GM12892 (cell line): ENCODE measurements at regions not wholly inside any gene's neighbourhood (a gene's known extent, or its start where the extent isn't known, plus 50 kb on each side); places are given as distances from the start of the nearest gene placed in this dataset.
"Not testable (repeated sequence)": the region's sequence is repeated elsewhere in the genome, so short reads cannot be mapped to it uniquely, and the experiment has no call there.

Experiments used
- DNase-seq: peaks from one replicate; pipeline ENCODE4 v3.0.0; 2011; ENCODE audit not compliant: insufficient read length
- FAIRE-seq: peaks from 2 replicates; lab custom pipeline; 2011; peaks lifted over from hg19 to GRCh38; lab: Jason Lieb, UNC
- POLR2A ChIP-seq: IDR thresholded peaks from 2 replicates; pipeline ENCODE4 v1.6.1; 2011; ENCODE audit warnings: low read depth, low read length, control low read depth
- POLR2AphosphoS5 ChIP-seq: IDR thresholded peaks from 2 replicates; pipeline ENCODE4 v1.6.1; 2011; ENCODE audit warnings: low read depth, low read length, control low read depth
- TAF1 ChIP-seq: IDR thresholded peaks from 2 replicates; pipeline ENCODE4 v1.6.1; 2011; ENCODE audit warnings: low read depth, mild to moderate bottlenecking, control low read depth, low read length, borderline replicate concordance

- DNase-seq: no peak
- TF ChIP-seq POLR2A: no peak
- no peak for TF ChIP-seq POLR2AphosphoS5
- TF ChIP-seq TAF1: no peak
- FAIRE-seq: no peak
These were observed 89.9 kb downstream of the IER5 start for GRCh38 chr1:181178241-181178879.

GRCh38 chr1:181179279-181179986 is 90.9 kb downstream of the IER5 start:
- FAIRE-seq: no peak
- TF ChIP-seq POLR2AphosphoS5: no peak
- TF ChIP-seq POLR2A: no peak
- no peak for TF ChIP-seq TAF1
- no peak for DNase-seq

GRCh38 chr1:181179987-181180365 is 91.5 kb downstream of the IER5 start:
- DNase-seq (no peak), FAIRE-seq (no peak)
- TF ChIP-seq POLR2A (no peak), TAF1 (no peak), POLR2AphosphoS5 (no peak)

GRCh38 chr1:181180407-181181031 is 92.0 kb downstream of the IER5 start:
- TF ChIP-seq POLR2A (no peak), TAF1 (no peak), POLR2AphosphoS5 (no peak)
- DNase-seq (no peak), FAIRE-seq (no peak)

- DNase-seq (no peak), FAIRE-seq (no peak)
- TF ChIP-seq POLR2AphosphoS5: no peak
- no peak for TF ChIP-seq POLR2A
- TF ChIP-seq TAF1: no peak
These were observed 93.5 kb downstream of the IER5 start for GRCh38 chr1:181181792-181182585.

- FAIRE-seq (no peak), DNase-seq (no peak)
- no peak for TF ChIP-seq TAF1
- TF ChIP-seq POLR2AphosphoS5: no peak
- no peak for TF ChIP-seq POLR2A
These were observed 96.1 kb downstream of the IER5 start for GRCh38 chr1:181184621-181185020.

GRCh38 chr1:181185461-181185860 is 97.0 kb downstream of the IER5 start:
- TF ChIP-seq POLR2AphosphoS5 (no peak), POLR2A (no peak), TAF1 (no peak)
- FAIRE-seq (no peak), DNase-seq (no peak)

- DNase-seq, FAIRE-seq: not testable (repeated sequence)
These were observed 97.6 kb downstream of the IER5 start for GRCh38 chr1:181186133-181186532.

- FAIRE-seq: no peak
- TF ChIP-seq TAF1 (no peak), POLR2A (no peak), POLR2AphosphoS5 (no peak)
These were observed 99.0 kb downstream of the IER5 start for GRCh38 chr1:181187337-181188126.

GRCh38 chr1:181189245-181189644 is 100.7 kb downstream of the IER5 start:
- FAIRE-seq: no peak
- no peak for DNase-seq

More at GRCh38 chr1:181187337-181188126, 99.0 kb downstream of the IER5 start:
- DNase-seq: no peak

More at GRCh38 chr1:181189245-181189644, 100.7 kb downstream of the IER5 start:
- TF ChIP-seq TAF1 (no peak), POLR2A (no peak), POLR2AphosphoS5 (no peak)
